ENCODE measurements at regions not wholly inside any gene's neighbourhood (a gene's known extent, or its start where the extent isn't known, plus 50 kb on each side); places are given as distances from the start of the nearest gene placed in this dataset.
A peak's percentile ranks its signal among the peaks of the same experiment; 100 is the strongest.

- ATAC-seq: no peak
- Histone ChIP-seq H3K4me3 (no peak overlapping the region), H3K27me3 (no peaks in the 10 kb centered on the region), H3K9me3 (no peaks in the 10 kb centered on the region), H3K4me1 (no peaks in the 10 kb centered on the region), H3K27ac (no peak overlapping the region), H3K36me3 (no peaks in the 10 kb centered on the region)
- no peak for DNase-seq
- TF ChIP-seq CTCF (IDR thresholded peaks at IDR 0.05): no peak
- TF ChIP-seq POLR2A (IDR thresholded peaks at IDR 0.05): no peak
- intact Hi-C loops (cut with DNase I): no loop called here
These were observed 131.1 kb upstream of the G2E3 start for GRCh38 chr14:30427846-30428245.

GRCh38 chr14:30431552-30431951, 127.4 kb upstream of the G2E3 start:
- no peaks in the 10 kb centered on the region for H3K9me3 ChIP-seq
- no peaks in the 10 kb centered on the region for H3K36me3 ChIP-seq
- TF ChIP-seq POLR2A (IDR thresholded peaks at IDR 0.05) (no peak), CTCF (IDR thresholded peaks at IDR 0.05) (no peak)
- 30% methylated on average over 1 of the region's 1 CpG for WGBS (ENCODE audit: insufficient coverage, low coverage, low lambda C conversion rate, missing lambda C conversion rate)
- H3K4me3 ChIP-seq: no peak overlapping the region
- H3K27me3 ChIP-seq: no peaks in the 10 kb centered on the region
- DNase-seq (no peak), ATAC-seq (no peak)
- H3K4me1 ChIP-seq: no peaks in the 10 kb centered on the region
- intact Hi-C loops (cut with DNase I): no loop called here
- no peak overlapping the region for H3K27ac ChIP-seq

GRCh38 chr14:30440961-30441360, 118.0 kb upstream of the G2E3 start:
- no peak overlapping the region for H3K4me3 ChIP-seq
- 82% methylated on average over 4 of the region's 4 CpGs for WGBS (ENCODE audit: insufficient coverage, low coverage, low lambda C conversion rate, missing lambda C conversion rate)
- no peaks in the 10 kb centered on the region for H3K9me3 ChIP-seq
- no peaks in the 10 kb centered on the region for H3K27me3 ChIP-seq
- ATAC-seq (no peak), DNase-seq (no peak)
- intact Hi-C loops (cut with DNase I): loop anchor here in 1 of 2 donors (10.0 kb wide), 1 partner anchor 66 kb away; no protein-coding TSS in a partner anchor
- no peaks in the 10 kb centered on the region for H3K4me1 ChIP-seq
- no peak for TF ChIP-seq POLR2A (IDR thresholded peaks at IDR 0.05)
- H3K36me3 ChIP-seq: no peaks in the 10 kb centered on the region
- H3K27ac ChIP-seq: no peak overlapping the region

GRCh38 chr14:30443368-30444007, 115.5 kb upstream of the G2E3 start:
- no peak overlapping the region for H3K4me3 ChIP-seq
- no peak for DNase-seq
- no peaks in the 10 kb centered on the region for H3K36me3 ChIP-seq
- H3K27ac ChIP-seq: no peak overlapping the region
- TF ChIP-seq CTCF (IDR thresholded peaks at IDR 0.05) (peak; percentile 38 to 69 (median 59)), POLR2A (IDR thresholded peaks at IDR 0.05) (no peak)
- WGBS (ENCODE audit: insufficient coverage, low coverage, low lambda C conversion rate, missing lambda C conversion rate): 37% methylated on average over 7 of the region's 7 CpGs
- intact Hi-C loops (cut with DNase I): loop anchor here in 1 of 2 donors (10.0 kb wide), 1 partner anchor 69 kb away; no protein-coding TSS in a partner anchor
- ATAC-seq: peak in 3 of 4 donors; percentile 64 to 83 (median 70)
- H3K4me1 ChIP-seq: no peaks in the 10 kb centered on the region
- H3K9me3 ChIP-seq: no peaks in the 10 kb centered on the region
- no peaks in the 10 kb centered on the region for H3K27me3 ChIP-seq

GRCh38 chr14:30444451-30444850, 114.5 kb upstream of the G2E3 start:
- H3K27ac ChIP-seq: no peak overlapping the region
- no peak for TF ChIP-seq POLR2A (IDR thresholded peaks at IDR 0.05)
- TF ChIP-seq CTCF (IDR thresholded peaks at IDR 0.05): no peak
- WGBS (ENCODE audit: insufficient coverage, low coverage, low lambda C conversion rate, missing lambda C conversion rate): 58% methylated on average over 1 of the region's 1 CpG

More at GRCh38 chr14:30444451-30444850, 114.5 kb upstream of the G2E3 start:
- DNase-seq: no peak
- H3K9me3 ChIP-seq: no peaks in the 10 kb centered on the region
- no peaks in the 10 kb centered on the region for H3K27me3 ChIP-seq
- no peak overlapping the region for H3K4me3 ChIP-seq
- H3K4me1 ChIP-seq: no peaks in the 10 kb centered on the region
- no peak for ATAC-seq
- intact Hi-C loops (cut with DNase I): loop anchor here in 1 of 2 donors (10.0 kb wide), 1 partner anchor 70 kb away; no protein-coding TSS in a partner anchor
- H3K36me3 ChIP-seq: no peaks in the 10 kb centered on the region
